ENCODE measurements at regions not wholly inside any gene's neighbourhood (a gene's known extent, or its start where the extent isn't known, plus 50 kb on each side); places are given as distances from the start of the nearest gene placed in this dataset.

GRCh38 chr16:79767421-79768275 lies 167.1 kb upstream of the MAF start:
- peak; percentile 67 for DNase-seq

- DNase-seq, result no peak
Measured at GRCh38 chr16:79765901-79766394, 165.4 kb upstream of the MAF start.

GRCh38 chr16:79765431-79765830 lies 164.9 kb upstream of the MAF start:
- no peak for DNase-seq

- no peak for DNase-seq
Measured at GRCh38 chr16:79764415-79765110, 164.0 kb upstream of the MAF start.

GRCh38 chr16:79762217-79762616 lies 161.7 kb upstream of the MAF start:
- DNase-seq, result no peak

GRCh38 chr16:79758615-79759346 lies 158.2 kb upstream of the MAF start:
- DNase-seq, result no peak

GRCh38 chr16:79757968-79758367 lies 157.4 kb upstream of the MAF start:
- no peak for DNase-seq

- DNase-seq, result no peak
Measured at GRCh38 chr16:79757163-79757562, 156.6 kb upstream of the MAF start.

- no peak for DNase-seq
Measured at GRCh38 chr16:79756571-79756970, 156.0 kb upstream of the MAF start.

GRCh38 chr16:79754501-79754900 lies 154.0 kb upstream of the MAF start:
- DNase-seq, result no peak

GRCh38 chr16:79754081-79754480 lies 153.5 kb upstream of the MAF start:
- DNase-seq, result no peak

- no peak for DNase-seq
Measured at GRCh38 chr16:79753286-79753685, 152.7 kb upstream of the MAF start.

GRCh38 chr16:79752396-79752795 lies 151.9 kb upstream of the MAF start:
- no peak for DNase-seq

GRCh38 chr16:79751471-79752184 lies 151.1 kb upstream of the MAF start:
- no peak for DNase-seq

- peak; percentile 0 for DNase-seq
Measured at GRCh38 chr16:79750311-79750710, 149.8 kb upstream of the MAF start.

GRCh38 chr16:79748629-79749028 lies 148.1 kb upstream of the MAF start:
- DNase-seq, result no peak

- no peak for DNase-seq
Measured at GRCh38 chr16:79747688-79748087, 147.2 kb upstream of the MAF start.

- DNase-seq, result no peak
Measured at GRCh38 chr16:79740252-79740651, 139.7 kb upstream of the MAF start.

GRCh38 chr16:79735271-79735670 lies 134.7 kb upstream of the MAF start:
- no peak for DNase-seq

GRCh38 chr16:79734721-79735120 lies 134.2 kb upstream of the MAF start:
- no peak for DNase-seq

GRCh38 chr16:79728923-79729240 lies 128.3 kb upstream of the MAF start:
- DNase-seq, result no peak

GRCh38 chr16:79728048-79728922 lies 127.7 kb upstream of the MAF start:
- DNase-seq, result no peak
